Prostate gland (tissue), 2 donors: ENCODE measurements at regions not wholly inside any gene's neighbourhood (a gene's known extent, or its start where the extent isn't known, plus 50 kb on each side); places are given as distances from the start of the nearest gene placed in this dataset.

Experiments
- DNase-seq: peaks from one replicate; pipeline ENCODE4 v3.0.0-alpha.2; 2019; ENCODE audit warnings: low spot score
- H3K27ac ChIP-seq, 2 donors: fragments of 200-600 bp; sonication (generic); 2 replicates each; pipeline ENCODE4 v1.5.1; 2017 to 2019
- H3K27me3 ChIP-seq: fragments of 200-600 bp; sonication (generic); replicated peaks from 2 replicates; pipeline ENCODE4 v1.5.1; 2019; ENCODE audit not compliant: insufficient read depth
- H3K36me3 ChIP-seq, 2 donors: fragments of 200-600 bp; sonication (generic); 1 replicate in 1 of 2; 2 replicates in 1 of 2; pipeline versions ENCODE4 v1.5.1 to v1.8.1; 2017 to 2019
- H3K4me1 ChIP-seq: fragments of 200-600 bp; sonication (generic); replicated peaks from 2 replicates; pipeline ENCODE4 v1.5.1; 2019
- H3K4me3 ChIP-seq, 2 donors: fragments of 200-600 bp; sonication (generic); 2 replicates each; pipeline ENCODE4 v1.5.1; 2017 to 2019
- H3K9me3 ChIP-seq: fragments of 200-600 bp; sonication (generic); 2 replicates; pipeline ENCODE4 v1.5.1; 2017
- POLR2A ChIP-seq: fragments of 450-650 bp; IDR thresholded peaks from one replicate; pipeline ENCODE4 v1.6.1; 2016; ENCODE audit warnings: antibody characterized with exemption, mild to moderate bottlenecking
- POLR2AphosphoS5 ChIP-seq: sonication (generic); formaldehyde crosslinking; IDR thresholded peaks from one replicate; pipeline ENCODE4 v1.6.1; 2017; ENCODE audit warnings: antibody characterized with exemption
- WGBS: methylation state at CpG from one replicate; pipeline ENCODE4 v1.1.5; 2018; 5-methylcytosine and 5-hydroxymethylcytosine counted together
- intact Hi-C: fragments of 100-400 bp; cut with DNase I; formaldehyde crosslinking; loops from one replicate; pipeline ENCODE4 v1.14.2; 2022
- TF ChIP-seq, protein P1 (sequence below), 4 experiments: fragments of 200-600 bp in 2 of 4; fragments of 450-650 bp in 2 of 4; sonication (generic) in 2 of 4; IDR thresholded peaks; 1 replicate in 3 of 4; 2 replicates in 1 of 4; pipeline ENCODE4 v1.5.1; 2016 to 2019; ENCODE audit warnings: antibody characterized with exemption in 4 of 4, mild to moderate bottlenecking in 2 of 4, moderate library complexity in 2 of 4

DNA sequence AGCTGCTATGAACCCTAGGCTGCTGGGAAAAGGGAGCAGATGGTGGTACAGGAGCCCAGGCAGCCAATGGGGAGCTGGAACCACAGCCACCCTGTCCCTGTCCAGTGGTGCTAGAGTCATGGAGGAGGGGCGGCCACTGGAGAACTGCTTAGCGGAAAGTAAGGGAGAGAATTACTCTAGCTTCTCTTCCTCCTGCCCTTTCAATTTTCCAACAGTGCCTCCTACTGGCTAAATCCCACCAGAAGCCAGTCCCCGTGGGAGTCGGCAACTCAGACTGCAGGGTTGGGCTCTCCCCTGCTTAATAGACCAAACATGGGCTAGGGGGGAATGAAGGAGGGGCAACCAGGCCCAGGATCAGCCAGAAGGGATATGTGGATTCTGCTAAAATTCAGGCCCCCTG, 154.5 kb downstream of the ACTL8 start:
- Histone ChIP-seq H3K36me3 (no peaks in the 10 kb centered on the region), H3K27me3 (peaks cover 10% of the 10 kb centered on the region), H3K4me1 (no peaks in the 10 kb centered on the region), H3K9me3 (no peaks in the 10 kb centered on the region), H3K4me3 (no peak overlapping the region), H3K27ac (no peak overlapping the region)
- intact Hi-C loops: no loop called here
- 7% methylated on average over 4 of the region's 4 CpGs for WGBS
- DNase-seq: no peak
- TF ChIP-seq, protein P1, sequence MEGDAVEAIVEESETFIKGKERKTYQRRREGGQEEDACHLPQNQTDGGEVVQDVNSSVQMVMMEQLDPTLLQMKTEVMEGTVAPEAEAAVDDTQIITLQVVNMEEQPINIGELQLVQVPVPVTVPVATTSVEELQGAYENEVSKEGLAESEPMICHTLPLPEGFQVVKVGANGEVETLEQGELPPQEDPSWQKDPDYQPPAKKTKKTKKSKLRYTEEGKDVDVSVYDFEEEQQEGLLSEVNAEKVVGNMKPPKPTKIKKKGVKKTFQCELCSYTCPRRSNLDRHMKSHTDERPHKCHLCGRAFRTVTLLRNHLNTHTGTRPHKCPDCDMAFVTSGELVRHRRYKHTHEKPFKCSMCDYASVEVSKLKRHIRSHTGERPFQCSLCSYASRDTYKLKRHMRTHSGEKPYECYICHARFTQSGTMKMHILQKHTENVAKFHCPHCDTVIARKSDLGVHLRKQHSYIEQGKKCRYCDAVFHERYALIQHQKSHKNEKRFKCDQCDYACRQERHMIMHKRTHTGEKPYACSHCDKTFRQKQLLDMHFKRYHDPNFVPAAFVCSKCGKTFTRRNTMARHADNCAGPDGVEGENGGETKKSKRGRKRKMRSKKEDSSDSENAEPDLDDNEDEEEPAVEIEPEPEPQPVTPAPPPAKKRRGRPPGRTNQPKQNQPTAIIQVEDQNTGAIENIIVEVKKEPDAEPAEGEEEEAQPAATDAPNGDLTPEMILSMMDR (IDR thresholded peaks at IDR 0.05): no peak
- TF ChIP-seq POLR2AphosphoS5: no peak
- no peak for TF ChIP-seq POLR2A

DNA sequence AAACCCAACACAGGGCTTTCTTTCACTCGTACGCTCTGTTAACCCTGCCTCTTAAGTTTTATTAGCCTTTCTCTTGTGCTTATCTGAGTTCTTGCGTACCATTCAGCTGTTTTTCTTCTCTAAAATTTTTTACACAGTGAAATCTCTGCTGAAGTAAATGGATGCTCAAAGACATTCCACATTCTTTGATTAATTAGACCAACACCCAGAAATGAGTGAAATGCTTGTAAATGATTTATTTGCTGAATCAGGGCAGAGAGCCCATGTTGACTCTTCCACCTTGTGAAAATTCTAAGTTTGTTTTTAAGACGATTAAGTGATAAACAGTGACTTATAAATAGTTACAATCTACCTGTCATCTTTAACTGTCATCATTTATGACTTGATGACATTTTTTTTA, 156.7 kb downstream of the ACTL8 start:
- WGBS: 17% methylated on average over 4 of the region's 4 CpGs
- intact Hi-C loops: no loop called here
- Histone ChIP-seq H3K9me3 (no peaks in the 10 kb centered on the region), H3K4me3 (no peak overlapping the region), H3K36me3 (no peaks in the 10 kb centered on the region), H3K27me3 (peaks cover 10% of the 10 kb centered on the region), H3K27ac (no peak overlapping the region), H3K4me1 (no peaks in the 10 kb centered on the region)
- TF ChIP-seq POLR2A (no peak), POLR2AphosphoS5 (no peak)
- TF ChIP-seq, protein P1 (IDR thresholded peaks at IDR 0.05): no peak
- DNase-seq: no peak

DNA sequence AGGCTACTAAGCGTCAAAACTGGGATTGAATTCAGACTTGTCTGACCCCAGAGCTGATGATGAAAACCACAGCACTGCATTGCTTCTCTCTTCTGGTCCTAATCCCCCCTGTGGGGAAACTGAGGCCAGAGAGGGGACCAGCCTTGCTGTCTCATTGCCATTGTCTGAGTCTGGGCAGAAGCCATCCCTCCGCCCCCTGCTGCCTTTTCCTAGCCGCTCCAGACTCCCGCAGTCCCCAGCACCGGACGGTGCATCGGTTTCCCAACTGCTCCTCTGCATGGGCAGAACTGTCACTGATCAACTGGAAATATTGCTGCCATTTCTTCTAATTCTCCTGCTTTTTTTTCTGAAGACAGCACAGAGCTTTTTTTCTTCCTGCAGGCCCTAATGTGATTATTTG, 157.4 kb downstream of the ACTL8 start:
- Histone ChIP-seq H3K36me3 (no peaks in the 10 kb centered on the region), H3K4me1 (no peaks in the 10 kb centered on the region), H3K4me3 (no peak overlapping the region), H3K27ac (no peak overlapping the region), H3K9me3 (no peaks in the 10 kb centered on the region), H3K27me3 (peaks cover 17% of the 10 kb centered on the region)
- no peak for DNase-seq
- intact Hi-C loops: no loop called here
- 50% methylated on average over 7 of the region's 7 CpGs for WGBS
- no peak for TF ChIP-seq POLR2A
- TF ChIP-seq, protein P1 (IDR thresholded peaks at IDR 0.05): no peak
- TF ChIP-seq POLR2AphosphoS5: no peak

DNA sequence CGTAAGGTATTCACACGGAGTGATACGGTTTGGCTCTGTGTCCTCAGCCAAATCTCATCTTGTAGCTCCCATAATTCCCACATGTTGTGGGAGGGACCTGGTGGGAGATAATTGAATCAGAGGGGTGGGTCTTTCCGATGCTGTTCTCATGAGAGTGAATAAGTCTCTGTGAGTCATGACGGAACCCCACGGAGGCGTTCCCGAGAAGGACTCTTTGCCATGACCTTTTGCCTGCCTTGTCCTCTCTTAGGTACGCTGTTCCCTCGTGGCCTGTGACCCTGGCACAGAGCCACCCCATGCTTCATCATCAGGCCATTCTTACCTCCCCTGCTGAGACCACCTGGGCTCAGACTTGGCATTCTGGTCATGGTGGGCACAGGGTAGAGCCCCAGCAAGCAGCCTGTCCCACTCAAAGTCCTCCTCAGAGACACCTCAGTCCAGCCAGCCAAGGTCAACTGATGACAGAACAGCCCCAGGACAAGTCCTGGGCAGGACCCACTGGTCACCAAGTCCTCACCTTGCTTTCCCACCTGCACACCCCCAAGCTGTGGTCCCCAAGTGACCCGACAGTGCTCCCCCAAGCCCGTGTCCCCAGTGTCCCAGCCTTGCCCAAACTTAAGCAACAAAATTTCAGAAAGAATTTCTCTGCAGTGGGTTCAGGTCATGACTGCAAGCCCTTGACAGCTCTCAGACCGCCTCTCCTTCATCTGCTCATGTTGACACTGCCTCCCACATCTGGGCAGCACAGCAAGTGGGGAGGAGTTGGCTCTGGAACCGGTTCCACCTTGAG, 158.4 kb downstream of the ACTL8 start:
- H3K27ac ChIP-seq: no peak overlapping the region
- H3K9me3 ChIP-seq: no peaks in the 10 kb centered on the region
- no peak for TF ChIP-seq POLR2AphosphoS5
- TF ChIP-seq, protein P1 (IDR thresholded peaks at IDR 0.05): no peak
- TF ChIP-seq POLR2A: no peak
- intact Hi-C loops: no loop called here
- no peak overlapping the region for H3K4me3 ChIP-seq
- no peaks in the 10 kb centered on the region for H3K36me3 ChIP-seq
- no peak for DNase-seq
- no peaks in the 10 kb centered on the region for H3K4me1 ChIP-seq
- WGBS: 75% methylated on average over 14 of the region's 14 CpGs
- H3K27me3 ChIP-seq: peaks cover 23% of the 10 kb centered on the region

DNA sequence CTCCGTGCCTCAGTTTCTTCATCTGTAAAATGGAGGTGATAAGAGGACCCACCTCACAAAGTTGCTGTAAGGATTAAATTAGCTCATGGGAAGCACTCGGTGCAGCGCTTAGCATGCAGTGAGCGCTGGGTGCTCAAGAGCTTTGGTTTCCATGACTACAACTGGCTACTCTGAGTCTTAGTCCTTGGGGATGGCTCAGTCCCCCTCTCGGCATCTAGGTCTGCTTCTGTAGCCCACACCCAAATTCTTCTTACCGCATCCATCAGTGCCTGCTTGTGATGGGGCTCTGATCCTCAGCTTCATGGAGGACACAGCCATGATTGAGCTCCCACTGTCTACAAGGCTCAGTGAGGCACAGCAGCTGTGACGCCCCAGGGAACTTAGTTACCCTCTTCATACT, 159.0 kb downstream of the ACTL8 start:
- 87% methylated on average over 7 of the region's 7 CpGs for WGBS
- intact Hi-C loops: no loop called here
- TF ChIP-seq POLR2AphosphoS5 (no peak), POLR2A (no peak)
- TF ChIP-seq, protein P1 (IDR thresholded peaks at IDR 0.05): no peak
- Histone ChIP-seq H3K9me3 (no peaks in the 10 kb centered on the region), H3K27me3 (peaks cover 23% of the 10 kb centered on the region), H3K4me3 (no peak overlapping the region), H3K27ac (no peak overlapping the region), H3K4me1 (no peaks in the 10 kb centered on the region), H3K36me3 (no peaks in the 10 kb centered on the region)
- DNase-seq: no peak
